PC-3 (cell line): ENCODE measurements at regions not wholly inside any gene's neighbourhood (a gene's known extent, or its start where the extent isn't known, plus 50 kb on each side); places are given as distances from the start of the nearest gene placed in this dataset.

Experiments used
- ATAC-seq: fragments of 200-7000 bp; cut with Tn5 transposase; 2 replicates; pipeline ENCODE4 v1.9.1; 2020; ENCODE audit warnings: mild to moderate bottlenecking, moderate library complexity
- BruUV-seq: library from RNA; stranded (reverse); fragments of 400-500 nt; replicated peaks from 2 replicates; lab custom pipeline; 2021; lab: Mats Ljungman, UMichigan
- CTCF ChIA-PET: fragments of 300-600 bp; sonication (Branson Sonifier 250); formaldehyde crosslinking; loops from one replicate; lab custom pipeline; 2022; ENCODE audit warnings: antibody characterized with exemption; lab: Charles Lee
- POLR2A ChIA-PET: fragments of 300-600 bp; sonication (Branson Sonifier 250); formaldehyde crosslinking; loops from one replicate; lab custom pipeline; 2022; ENCODE audit warnings: antibody characterized with exemption; ENCODE audit not compliant: unreplicated experiment; lab: Charles Lee
- DNase-seq: peaks from one replicate; pipeline ENCODE4 v3.0.0-alpha.2; 2015
- H2AFZ ChIP-seq: fragments of 300-600 bp; sonication (generic); 2 replicates; pipeline ENCODE4 v1.6.0; 2016; ENCODE audit warnings: antibody characterized with exemption, low read length
- H3F3A ChIP-seq: fragments of 300-600 bp; sonication (generic); one replicate; pipeline ENCODE4 v1.6.0; 2017; ENCODE audit warnings: antibody characterized with exemption, low read length, control low read depth, mild to moderate bottlenecking; ENCODE audit not compliant: unreplicated experiment
- H3K27ac ChIP-seq: fragments of 300-600 bp; sonication (generic); 2 replicates; pipeline ENCODE4 v1.5.1; 2016; ENCODE audit warnings: mild to moderate bottlenecking, low read length
- H3K27me3 ChIP-seq: fragments of 300-600 bp; sonication (generic); 2 replicates; pipeline ENCODE4 v1.6.1; 2016; ENCODE audit warnings: low read length, mixed read lengths
- H3K36me3 ChIP-seq: fragments of 300-600 bp; sonication (generic); 2 replicates; pipeline ENCODE4 v1.6.1; 2016; ENCODE audit warnings: low read depth, mixed run types, low read length, mixed read lengths
- H3K4me1 ChIP-seq: fragments of 300-600 bp; sonication (generic); 2 replicates; pipeline ENCODE4 v1.5.1; 2016; ENCODE audit warnings: low read length; ENCODE audit not compliant: insufficient read depth
- H3K4me2 ChIP-seq: fragments of 300-600 bp; sonication (generic); 2 replicates; pipeline ENCODE4 v1.6.0; 2016; ENCODE audit warnings: low read length
- H3K4me3 ChIP-seq: fragments of 300-600 bp; sonication (generic); 2 replicates; pipeline ENCODE4 v1.5.1; 2016; ENCODE audit warnings: mild to moderate bottlenecking, low read length, mixed read lengths
- H3K79me2 ChIP-seq: fragments of 300-600 bp; sonication (generic); 2 replicates; pipeline ENCODE4 v1.6.1; 2017; ENCODE audit warnings: low read length, mixed read lengths
- H3K9ac ChIP-seq: fragments of 300-600 bp; sonication (generic); 2 replicates; pipeline ENCODE4 v1.6.0; 2016; ENCODE audit warnings: mild to moderate bottlenecking, low read length
- H3K9me2 ChIP-seq: fragments of 300-600 bp; sonication (generic); replicated peaks from 2 replicates; pipeline ENCODE4 v1.6.1; 2016; ENCODE audit warnings: mixed run types, low read length, mixed read lengths
- H3K9me3 ChIP-seq: fragments of 300-600 bp; sonication (generic); 2 replicates; pipeline ENCODE4 v1.6.1; 2016; ENCODE audit warnings: low read length, mixed read lengths
- H4K20me1 ChIP-seq: fragments of 300-600 bp; sonication (generic); 2 replicates; pipeline ENCODE4 v1.6.1; 2016; ENCODE audit warnings: low read length, mixed read lengths
- EZH2 ChIP-seq: fragments of 300-600 bp; sonication (generic); IDR thresholded peaks from one replicate; pipeline ENCODE4 v1.6.1; 2017; ENCODE audit warnings: antibody characterized with exemption, mild to moderate bottlenecking, low read length; ENCODE audit not compliant: unreplicated experiment
- EZH2phosphoT487 ChIP-seq: fragments of 300-600 bp; sonication (generic); IDR thresholded peaks from 2 replicates; pipeline ENCODE4 v1.6.1; 2018; ENCODE audit warnings: mild to moderate bottlenecking, antibody characterized with exemption, low read length, borderline replicate concordance
- intact Hi-C: fragments of 100-400 bp; cut with micrococcal nuclease; formaldehyde crosslinking; loops from 2 replicates; pipeline ENCODE4 v1.9.0; 2023
- TF ChIP-seq, protein P1 (sequence below): fragments of 300-600 bp; sonication (generic); conservative IDR thresholded peaks from 2 replicates; pipeline ENCODE4 v1.5.1; 2017; ENCODE audit warnings: antibody characterized with exemption, low read depth, mild to moderate bottlenecking, low read length

- Histone ChIP-seq H3K4me1 (peaks cover 22% of the 10 kb centered on the region), H3K4me3 (no peak overlapping the region), H3K9me2 (no peaks in the 10 kb centered on the region), H3K27me3 (no peaks in the 10 kb centered on the region), H3K9ac (no peak overlapping the region), H3K79me2 (no peaks in the 10 kb centered on the region), H3K9me3 (peaks cover 23% of the 10 kb centered on the region; the same call in 1 of the 2 replicates), H3K27ac (no peak overlapping the region; the same call in 1 of the 2 replicates), H3K36me3 (peaks cover 5% of the 10 kb centered on the region; the same call in 1 of the 2 replicates), H3F3A (peaks cover under 1% of the 10 kb centered on the region), H2AFZ (no peak overlapping the region), H3K4me2 (no peak overlapping the region), H4K20me1 (no peaks in the 10 kb centered on the region)
- BruUV-seq = no TSS peak
- ATAC-seq = no peak
- POLR2A ChIA-PET = no interaction called here
- CTCF ChIA-PET = no interaction called here
- DNase-seq = no peak
- TF ChIP-seq EZH2 = no peak
- TF ChIP-seq EZH2phosphoT487 = no peak
- TF ChIP-seq, protein P1, sequence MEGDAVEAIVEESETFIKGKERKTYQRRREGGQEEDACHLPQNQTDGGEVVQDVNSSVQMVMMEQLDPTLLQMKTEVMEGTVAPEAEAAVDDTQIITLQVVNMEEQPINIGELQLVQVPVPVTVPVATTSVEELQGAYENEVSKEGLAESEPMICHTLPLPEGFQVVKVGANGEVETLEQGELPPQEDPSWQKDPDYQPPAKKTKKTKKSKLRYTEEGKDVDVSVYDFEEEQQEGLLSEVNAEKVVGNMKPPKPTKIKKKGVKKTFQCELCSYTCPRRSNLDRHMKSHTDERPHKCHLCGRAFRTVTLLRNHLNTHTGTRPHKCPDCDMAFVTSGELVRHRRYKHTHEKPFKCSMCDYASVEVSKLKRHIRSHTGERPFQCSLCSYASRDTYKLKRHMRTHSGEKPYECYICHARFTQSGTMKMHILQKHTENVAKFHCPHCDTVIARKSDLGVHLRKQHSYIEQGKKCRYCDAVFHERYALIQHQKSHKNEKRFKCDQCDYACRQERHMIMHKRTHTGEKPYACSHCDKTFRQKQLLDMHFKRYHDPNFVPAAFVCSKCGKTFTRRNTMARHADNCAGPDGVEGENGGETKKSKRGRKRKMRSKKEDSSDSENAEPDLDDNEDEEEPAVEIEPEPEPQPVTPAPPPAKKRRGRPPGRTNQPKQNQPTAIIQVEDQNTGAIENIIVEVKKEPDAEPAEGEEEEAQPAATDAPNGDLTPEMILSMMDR = no peak
- intact Hi-C loops = no loop called here
Measured at GRCh38 chr3:16085410-16085809, 89.1 kb upstream of the GALNT15 start.

GRCh38 chr3:16085884-16086608, 88.4 kb upstream of the GALNT15 start:
- Histone ChIP-seq H3K36me3 (peaks cover 5% of the 10 kb centered on the region; the same call in 1 of the 2 replicates), H3K4me3 (no peak overlapping the region), H3K9ac (no peak overlapping the region), H3K9me2 (no peaks in the 10 kb centered on the region), H3K27ac (no peak overlapping the region), H4K20me1 (no peaks in the 10 kb centered on the region), H3F3A (peaks cover 6% of the 10 kb centered on the region), H3K79me2 (no peaks in the 10 kb centered on the region), H3K9me3 (peaks cover 17% of the 10 kb centered on the region; the same call in 1 of the 2 replicates), H3K4me2 (no peak overlapping the region), H3K27me3 (no peaks in the 10 kb centered on the region), H3K4me1 (peaks cover 29% of the 10 kb centered on the region), H2AFZ (no peak overlapping the region)
- intact Hi-C loops = no loop called here
- DNase-seq = no peak
- ATAC-seq = no peak
- BruUV-seq = no TSS peak
- ChIA-PET POLR2A (no interaction called here), CTCF (no interaction called here)
- TF ChIP-seq EZH2 = no peak
- TF ChIP-seq, protein P1 = no peak
- no peak for TF ChIP-seq EZH2phosphoT487

DNA sequence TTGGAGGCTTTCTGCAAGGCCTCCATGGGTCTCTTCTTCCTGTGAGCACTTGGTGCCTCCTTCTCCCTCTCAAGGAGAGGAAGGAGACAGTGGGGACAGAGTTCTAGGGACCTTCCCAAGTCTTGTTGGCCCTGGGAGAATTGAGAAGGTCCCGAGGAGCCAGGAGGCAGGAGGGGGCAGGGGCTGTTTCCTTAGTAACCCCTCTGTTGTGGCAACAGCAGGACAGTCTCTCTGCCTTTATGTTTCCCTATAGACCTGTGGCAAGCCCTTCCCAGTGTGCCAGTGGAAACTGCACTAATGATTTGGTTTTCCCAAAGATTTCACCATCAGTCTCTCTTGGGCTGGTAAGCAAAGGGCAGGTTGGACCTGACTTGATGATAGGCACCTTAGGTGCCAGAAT, 87.8 kb upstream of the GALNT15 start:
- Histone ChIP-seq H3K9me3 (peaks cover 10% of the 10 kb centered on the region; the same call in 1 of the 2 replicates), H3K27me3 (no peaks in the 10 kb centered on the region), H3F3A (peaks cover 6% of the 10 kb centered on the region), H3K27ac (no peak overlapping the region), H4K20me1 (no peaks in the 10 kb centered on the region), H3K79me2 (no peaks in the 10 kb centered on the region), H2AFZ (no peak overlapping the region), H3K36me3 (no peaks in the 10 kb centered on the region), H3K4me2 (no peak overlapping the region), H3K9ac (no peak overlapping the region), H3K4me3 (no peak overlapping the region), H3K9me2 (no peaks in the 10 kb centered on the region), H3K4me1 (peaks cover 33% of the 10 kb centered on the region)
- BruUV-seq = no TSS peak
- ChIA-PET CTCF (no interaction called here), POLR2A (no interaction called here)
- intact Hi-C loops = no loop called here
- ATAC-seq (no peak), DNase-seq (no peak)
- TF ChIP-seq, protein P1 = no peak
- TF ChIP-seq EZH2phosphoT487 (no peak), EZH2 (no peak)
